HG03558 (cell line): ENCODE measurements at regions not wholly inside any gene's neighbourhood (a gene's known extent, or its start where the extent isn't known, plus 50 kb on each side); places are given as distances from the start of the nearest gene placed in this dataset.
A peak's percentile ranks its signal among the peaks of the same experiment; 100 is the strongest.
"Not testable (repeated sequence)": the region's sequence is repeated elsewhere in the genome, so short reads cannot be mapped to it uniquely, and the experiment has no call there.

Experiments
- ATAC-seq: cut with Tn5 transposase; IDR thresholded peaks from one replicate; pipeline ENCODE4 v1.9.1; 2021; ENCODE audit warnings: moderate number of reproducible peaks; ENCODE audit not compliant: unreplicated experiment; ENCODE audit errors: extremely low read depth

DNA sequence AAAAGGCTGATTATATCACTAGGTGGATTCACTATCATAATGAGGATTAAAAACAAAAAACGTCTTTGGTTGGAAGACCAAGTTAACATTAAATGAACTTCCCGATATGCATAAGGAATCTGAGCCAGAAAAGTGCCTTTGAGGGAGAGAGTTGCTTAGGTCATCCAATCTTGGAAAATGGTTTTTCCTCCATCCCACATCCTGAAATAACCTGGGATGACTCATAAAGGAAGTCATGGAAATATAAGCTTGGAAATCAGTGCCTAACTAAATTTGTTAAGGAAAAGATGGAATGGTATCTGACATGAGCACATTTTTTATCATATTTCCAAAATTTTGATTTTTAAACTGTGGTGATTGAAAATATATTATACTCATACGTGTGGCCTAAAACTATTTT lies 66.0 kb downstream of the KBTBD8 start:
- no peak for ATAC-seq

DNA sequence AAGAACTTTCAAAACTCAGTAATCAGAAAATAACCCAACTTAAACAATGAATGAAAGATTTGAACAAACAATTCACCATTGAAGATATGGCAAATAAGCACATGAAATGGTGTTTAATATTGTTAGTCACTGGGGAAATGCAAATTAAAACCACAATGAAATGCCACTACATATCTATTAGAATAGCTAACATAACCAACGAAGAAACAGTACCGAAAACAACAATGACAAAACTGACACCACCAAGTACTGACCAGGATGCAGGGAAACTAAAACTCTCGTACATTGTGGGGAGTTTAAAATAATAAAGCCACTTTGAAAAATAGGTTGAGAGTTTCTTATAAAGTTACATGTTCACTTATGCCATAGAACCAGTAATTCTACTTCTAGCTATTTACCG lies 69.1 kb downstream of the KBTBD8 start:
- peak; percentile 89 for ATAC-seq

DNA sequence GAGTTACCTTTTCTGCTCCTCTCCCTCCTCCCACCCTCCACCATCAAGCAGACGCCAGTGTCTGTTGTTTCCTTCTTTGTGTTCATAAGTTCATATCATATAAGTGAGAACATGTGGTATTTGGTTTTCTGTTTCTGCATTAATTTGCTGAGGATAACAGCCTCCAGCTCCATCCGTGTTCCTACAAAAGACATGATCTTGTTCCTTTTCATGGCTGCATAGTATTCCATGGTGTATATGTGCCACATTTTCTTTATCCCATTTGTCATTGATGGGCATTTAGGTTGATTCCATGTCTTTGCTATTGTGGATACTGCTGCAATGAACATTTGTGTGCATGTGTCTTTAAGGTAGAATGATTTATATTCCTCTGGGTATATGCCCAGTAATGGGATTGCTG lies 74.5 kb downstream of the KBTBD8 start:
- not testable (repeated sequence) for ATAC-seq

DNA sequence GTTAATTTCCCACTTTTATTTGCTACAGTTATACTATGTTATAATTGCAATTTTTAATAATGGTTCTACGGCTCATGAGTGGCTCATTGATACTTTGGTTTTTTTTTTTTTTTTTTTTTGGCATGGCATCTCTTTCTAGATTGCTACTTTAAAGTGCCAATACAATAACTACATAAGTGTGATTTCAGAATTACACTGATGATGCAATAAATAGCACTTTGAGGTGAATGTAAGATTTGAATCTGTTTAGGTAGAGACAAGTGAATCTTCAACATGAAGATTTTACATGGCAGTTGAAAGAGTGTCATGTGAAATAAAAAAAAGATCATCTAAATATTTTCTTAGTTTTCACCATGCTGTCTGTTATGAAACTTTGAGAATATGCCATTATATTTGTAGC lies 75.7 kb downstream of the KBTBD8 start:
- ATAC-seq: no peak

DNA sequence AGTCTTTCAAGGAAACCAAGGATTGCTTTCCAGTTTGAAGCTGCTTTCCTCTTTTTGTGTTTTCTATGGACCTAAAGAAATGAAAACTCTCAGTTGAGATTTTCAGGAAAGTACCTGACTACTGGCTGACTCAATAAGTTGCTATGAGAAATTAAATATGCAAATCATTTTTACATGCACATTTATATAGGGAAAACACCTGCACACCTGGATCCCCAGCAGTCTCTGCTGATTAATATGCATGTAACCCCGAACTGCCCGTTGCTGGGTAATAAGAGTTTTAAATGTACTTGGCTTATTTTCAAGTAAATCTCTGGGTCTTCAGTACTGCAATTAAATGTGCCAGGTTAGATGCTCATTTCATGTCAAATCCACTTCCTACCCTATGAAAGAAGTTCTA lies 77.2 kb downstream of the KBTBD8 start:
- peak; percentile 61 for ATAC-seq

DNA sequence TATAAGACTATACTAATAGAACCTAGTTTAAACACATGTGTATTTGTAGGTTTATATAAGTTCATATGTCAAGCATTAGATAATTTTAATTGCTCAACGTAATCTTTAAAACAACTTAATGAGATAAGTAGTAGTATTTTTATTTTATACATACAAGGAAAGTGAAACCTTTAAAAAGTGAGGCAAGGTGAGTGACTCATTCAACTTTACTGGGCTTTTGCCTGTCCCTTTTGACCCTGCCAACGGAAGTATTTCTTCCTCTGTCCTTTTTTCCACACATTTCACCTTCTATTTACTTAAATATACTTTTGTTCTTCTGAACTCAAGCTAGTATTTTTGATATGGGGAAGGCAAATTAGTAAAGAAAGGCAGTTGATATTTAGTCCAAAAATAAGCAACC lies 78.5 kb downstream of the KBTBD8 start:
- ATAC-seq: no peak

DNA sequence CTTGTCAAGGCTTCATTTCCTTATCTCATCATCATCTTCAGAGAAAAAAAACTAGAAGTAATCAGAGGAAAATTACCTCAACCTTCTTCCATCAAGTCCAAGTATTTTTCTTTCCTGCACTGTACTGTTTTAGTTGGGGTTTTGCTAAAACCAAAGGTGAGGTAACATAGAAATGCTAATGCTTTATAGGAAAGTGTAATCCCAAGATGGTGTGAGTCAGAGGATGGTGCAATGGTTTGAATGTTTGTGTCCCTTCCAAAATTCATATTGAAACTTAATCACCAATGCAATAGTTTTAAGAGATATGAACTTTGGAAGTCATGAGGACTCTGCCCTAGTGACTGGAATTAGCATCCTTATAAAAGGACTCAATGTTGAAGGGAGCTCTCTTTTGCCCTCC lies 79.5 kb downstream of the KBTBD8 start:
- ATAC-seq: no peak

DNA sequence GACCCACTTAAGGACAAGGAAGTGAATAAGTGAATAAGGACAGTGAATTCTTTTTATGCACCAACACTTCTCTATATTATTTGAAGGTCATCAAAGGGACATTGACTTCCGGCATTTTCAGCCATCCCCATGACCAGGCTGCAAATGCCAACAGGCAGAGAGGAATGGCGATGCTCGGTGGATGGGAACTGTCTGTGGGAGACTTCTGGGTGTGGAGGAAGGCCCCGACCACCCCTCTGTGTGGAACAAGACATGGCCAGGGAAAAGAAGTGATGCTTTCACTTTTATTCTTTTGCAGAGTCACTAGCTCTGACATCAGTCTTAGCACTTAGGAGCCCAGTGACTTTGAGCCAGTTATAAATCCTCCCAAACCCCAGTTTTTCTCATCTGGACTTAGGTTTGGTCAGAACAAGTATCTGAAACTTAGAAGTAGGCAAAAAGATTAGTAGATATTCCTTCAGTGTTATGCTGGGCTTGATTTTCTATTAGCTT lies 84.5 kb downstream of the KBTBD8 start:
- no peak for ATAC-seq

DNA sequence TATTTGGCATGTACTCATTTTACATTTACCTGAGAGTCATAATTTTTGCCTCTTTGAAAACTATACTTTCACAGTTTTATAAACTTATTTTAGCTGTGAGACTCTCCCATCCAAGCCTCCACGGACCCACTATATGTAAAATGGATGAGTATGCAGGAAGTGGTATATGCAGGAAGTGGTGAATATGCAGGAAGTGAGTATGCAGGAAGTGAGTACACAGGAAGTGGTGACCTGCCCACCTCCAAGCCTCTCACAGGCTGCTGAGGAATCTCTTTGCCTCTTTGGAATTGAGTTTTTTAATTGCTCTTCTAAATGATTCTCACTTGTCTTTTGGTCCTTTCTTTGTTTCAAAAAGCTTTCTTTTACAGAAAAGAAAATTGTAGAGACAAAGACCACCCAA lies 85.2 kb downstream of the KBTBD8 start:
- ATAC-seq: no peak

DNA sequence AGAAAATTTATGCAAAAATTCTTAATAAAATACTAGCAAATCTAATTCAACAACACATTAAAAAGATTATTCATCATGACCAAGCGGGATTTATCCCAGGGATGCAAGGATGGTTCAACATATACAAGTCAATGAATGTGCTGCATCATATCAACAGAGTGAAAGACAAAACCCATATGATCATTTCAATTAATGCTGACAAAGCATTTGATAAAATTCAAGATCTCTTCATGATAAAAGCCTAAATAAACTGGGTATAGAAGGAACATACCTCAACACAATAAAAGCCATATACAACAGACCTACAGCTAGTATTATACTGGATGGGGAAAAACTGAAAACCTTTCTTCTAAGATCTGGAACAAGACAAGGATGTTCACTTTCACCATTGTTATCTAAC lies 89.7 kb downstream of the KBTBD8 start:
- ATAC-seq: no peak

DNA sequence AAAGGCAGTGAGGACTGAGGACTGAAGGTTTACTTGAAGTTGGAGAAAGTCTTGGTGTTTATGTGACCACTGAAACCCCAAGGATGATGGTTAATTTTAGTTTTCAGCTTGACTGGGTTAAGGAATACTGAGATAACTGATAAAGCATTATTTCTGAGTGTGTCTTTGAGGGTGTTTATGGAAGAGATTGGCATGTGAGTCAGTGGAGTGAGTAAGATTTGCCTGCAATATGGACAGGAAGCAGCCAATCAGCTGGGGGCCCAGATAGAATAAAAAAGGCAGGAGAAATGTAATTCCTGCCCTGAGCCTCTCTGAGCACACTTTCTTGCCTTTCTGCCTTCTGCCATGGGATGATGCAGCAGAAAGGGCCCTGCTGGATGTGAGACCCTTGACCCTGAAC lies 92.4 kb downstream of the KBTBD8 start:
- no peak for ATAC-seq

DNA sequence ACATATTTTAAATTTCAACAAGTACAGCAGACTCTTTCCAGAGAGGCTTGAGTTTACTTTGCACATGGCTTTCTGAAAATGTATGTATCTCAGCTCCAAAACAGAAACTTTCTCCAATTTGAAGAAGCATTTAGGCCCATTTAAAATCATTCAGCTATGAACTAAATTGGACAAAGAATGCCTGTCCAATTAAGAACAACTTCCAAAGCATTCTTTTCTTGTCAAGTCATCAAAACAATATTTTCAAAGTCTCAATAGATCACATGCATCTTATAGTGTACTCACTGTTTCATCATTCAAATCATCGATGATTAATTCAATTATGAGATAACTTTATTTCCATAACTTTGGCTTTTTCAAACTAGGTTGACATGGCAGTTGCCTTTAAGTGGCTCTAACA lies 95.2 kb downstream of the KBTBD8 start:
- no peak for ATAC-seq

DNA sequence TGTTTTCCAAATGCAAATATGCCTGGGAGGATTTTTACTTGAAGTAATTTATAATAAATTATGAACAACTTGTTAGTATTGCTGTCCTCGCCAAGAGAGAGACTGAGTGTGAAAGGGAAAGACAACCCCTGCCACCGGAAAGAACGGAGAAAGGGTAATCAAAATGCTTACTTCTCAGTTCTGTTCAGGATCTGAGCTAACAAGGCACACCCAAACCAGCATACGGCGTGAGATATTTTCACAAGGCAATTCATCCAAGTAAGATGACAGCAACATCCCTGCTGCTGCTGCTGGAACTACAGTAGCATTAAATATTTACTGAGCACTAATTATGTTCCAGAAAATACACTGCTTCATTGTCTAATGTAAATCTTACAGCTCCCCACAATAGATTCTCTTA lies 96.1 kb downstream of the KBTBD8 start:
- no peak for ATAC-seq

DNA sequence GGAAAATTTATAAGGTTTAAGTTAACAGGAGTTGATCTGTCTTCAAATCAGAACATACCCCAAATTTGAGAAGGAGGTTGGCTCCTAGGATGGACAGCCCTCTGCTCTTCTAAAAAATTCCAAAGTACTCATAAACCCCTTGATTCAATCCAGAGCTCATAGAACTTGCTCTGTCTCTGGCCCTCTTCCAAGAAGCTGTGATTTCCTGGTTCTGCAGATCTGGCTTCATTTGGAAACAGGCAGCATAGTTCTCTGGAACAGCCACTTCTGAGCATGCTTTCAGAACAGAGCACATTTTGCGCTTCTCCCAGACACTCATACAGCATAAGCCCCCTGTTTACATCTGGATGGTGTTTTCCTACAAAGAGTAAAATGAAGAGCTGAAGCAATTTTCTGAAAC lies 96.7 kb downstream of the KBTBD8 start:
- ATAC-seq: no peak

DNA sequence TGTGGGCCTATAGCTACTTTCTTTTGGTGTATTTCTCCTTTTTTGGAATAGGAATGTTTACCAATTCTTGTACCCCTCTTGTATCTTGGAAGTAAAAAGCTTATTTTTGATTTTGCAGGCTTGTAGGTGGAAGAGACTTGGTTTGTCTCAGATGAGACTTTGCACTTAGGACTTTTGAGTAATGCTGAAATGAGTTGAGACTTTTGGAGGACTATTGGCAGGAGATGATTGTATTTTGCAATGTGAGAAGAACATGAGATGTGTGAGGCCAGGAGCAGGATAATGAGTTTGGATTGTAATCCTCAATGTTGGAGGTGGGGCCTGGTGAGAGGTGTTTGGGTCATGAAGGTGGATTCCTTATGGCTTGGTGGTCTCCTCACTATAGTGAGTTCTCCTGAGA lies 106.3 kb downstream of the KBTBD8 start:
- no peak for ATAC-seq

DNA sequence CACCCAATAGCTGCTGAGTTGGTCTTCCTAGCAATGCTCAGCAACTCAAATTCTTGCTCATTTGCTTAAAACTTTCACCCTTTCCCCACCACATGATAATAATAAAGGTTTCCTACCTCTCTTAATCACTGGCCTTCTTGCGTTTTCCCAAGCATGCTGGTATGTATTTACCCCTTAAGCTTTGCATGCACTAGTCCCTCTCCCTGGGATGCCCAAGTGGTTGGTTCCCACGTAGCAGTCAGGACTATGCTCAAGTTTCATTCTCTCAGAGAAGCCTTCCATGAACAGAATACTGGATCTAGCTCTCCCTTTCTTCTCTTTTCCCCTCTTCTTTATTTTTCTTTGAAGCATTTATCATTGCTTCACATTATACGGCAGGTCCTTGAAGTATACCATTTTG lies 108.8 kb downstream of the KBTBD8 start:
- no peak for ATAC-seq

DNA sequence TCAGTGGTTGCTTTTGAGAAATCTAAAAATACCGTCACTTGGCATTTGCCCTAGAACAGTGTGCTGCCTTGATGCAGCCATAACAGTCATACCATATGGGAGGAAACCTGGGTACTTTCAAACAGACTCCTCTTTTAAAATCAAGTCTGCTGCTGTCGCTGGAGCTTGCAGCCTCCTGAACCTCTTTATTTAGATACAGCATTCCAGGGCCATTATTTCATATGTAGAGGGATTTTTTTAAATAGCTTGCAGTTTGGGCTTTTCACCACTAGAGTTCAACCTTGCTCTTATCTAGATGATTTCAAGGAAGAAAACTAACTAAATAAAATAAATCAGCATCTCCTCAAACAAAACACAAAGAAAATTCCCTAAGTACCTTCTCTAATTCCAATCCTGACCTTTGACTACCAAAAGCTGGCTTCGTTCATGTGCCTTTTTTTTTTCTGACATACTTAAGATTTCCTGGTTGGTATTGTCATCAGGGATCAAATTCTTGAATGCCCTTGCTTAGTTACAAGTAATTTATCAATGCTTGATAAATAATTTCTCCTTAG lies 111.6 kb downstream of the KBTBD8 start:
- no peak for ATAC-seq

DNA sequence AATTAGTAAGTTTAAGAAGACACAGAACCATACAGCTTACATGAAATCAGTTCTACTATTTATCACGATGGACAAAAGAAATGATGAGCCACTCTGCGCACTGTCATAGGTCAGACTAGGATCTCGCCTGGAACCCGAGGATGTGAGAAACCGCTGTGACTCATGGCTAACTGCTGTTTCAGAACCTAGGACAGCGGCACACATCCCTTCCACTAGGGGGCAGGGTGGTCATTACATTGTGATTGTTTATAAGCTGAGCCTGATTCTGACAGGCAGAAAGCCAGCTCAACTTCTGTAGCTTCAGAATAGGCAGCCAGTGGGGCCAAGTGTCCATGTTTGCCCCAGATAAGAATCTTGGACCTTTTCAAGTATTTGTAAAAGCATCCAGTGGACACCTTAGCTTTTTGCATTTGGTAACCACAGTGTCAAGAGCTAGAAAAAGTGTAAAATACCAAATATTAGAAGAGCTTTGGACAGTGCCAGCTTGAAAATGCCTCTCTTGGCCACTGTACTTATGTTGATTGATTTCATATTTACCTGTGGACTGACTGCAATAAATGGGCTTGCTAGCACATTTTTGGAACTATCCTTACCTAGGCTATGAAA lies 115.8 kb downstream of the KBTBD8 start:
- ATAC-seq: peak; percentile 88

DNA sequence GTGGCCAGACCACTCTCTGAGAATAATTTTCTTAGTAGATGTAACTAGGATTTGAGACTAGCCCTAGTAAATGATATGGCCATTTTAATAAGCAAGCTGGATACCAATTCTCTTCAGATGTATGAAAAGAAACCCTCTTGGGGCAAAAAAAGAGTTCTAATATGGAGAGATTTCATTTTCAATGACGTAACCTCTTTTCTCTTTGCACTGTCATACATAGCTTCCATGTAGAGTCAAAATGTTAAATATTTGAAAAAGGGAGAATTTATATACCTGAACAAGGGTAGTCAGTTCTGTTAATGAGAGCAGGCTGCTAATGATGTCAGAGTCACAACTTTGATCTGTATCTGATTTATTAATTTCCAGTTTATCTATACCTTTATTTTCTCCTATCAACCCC lies 120.0 kb downstream of the KBTBD8 start:
- ATAC-seq: no peak

DNA sequence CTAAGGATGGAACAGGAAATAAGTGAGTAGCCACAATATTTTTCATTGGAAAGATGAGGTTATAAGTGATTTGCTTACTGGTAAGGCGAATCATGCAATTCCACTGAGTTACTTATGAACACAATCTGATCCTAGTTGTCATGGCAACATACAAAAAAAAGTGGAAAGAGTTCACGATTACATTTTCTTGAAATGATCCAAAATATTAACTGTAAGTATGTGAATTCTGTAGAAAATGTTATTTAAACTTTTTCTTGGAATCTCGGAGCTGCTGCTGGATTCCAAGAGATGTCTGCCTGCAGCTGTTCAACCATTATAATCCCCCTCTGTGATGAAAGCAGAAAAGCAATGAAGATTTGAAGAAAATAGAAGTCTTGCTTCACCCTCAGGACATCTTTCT lies 120.5 kb downstream of the KBTBD8 start:
- ATAC-seq: no peak

DNA sequence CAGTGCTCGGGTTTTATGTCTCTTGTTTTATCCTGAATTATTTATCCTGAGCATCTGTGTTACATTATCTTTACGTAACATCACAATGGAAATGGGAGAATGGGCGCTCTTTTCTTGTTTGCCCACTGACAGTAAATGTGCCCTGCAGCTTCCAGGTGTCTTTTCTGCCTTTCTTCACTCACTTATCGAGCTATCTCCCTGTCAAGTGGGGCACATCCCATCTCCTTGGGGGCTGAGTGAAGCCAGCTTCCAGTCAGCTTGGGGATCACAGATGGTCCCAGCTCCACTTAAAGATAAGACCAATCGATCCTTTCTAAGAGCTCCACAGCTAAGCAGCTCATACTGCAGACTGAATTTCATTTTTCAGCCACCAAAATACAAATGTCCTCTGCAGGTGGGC lies 125.8 kb downstream of the KBTBD8 start:
- no peak for ATAC-seq

DNA sequence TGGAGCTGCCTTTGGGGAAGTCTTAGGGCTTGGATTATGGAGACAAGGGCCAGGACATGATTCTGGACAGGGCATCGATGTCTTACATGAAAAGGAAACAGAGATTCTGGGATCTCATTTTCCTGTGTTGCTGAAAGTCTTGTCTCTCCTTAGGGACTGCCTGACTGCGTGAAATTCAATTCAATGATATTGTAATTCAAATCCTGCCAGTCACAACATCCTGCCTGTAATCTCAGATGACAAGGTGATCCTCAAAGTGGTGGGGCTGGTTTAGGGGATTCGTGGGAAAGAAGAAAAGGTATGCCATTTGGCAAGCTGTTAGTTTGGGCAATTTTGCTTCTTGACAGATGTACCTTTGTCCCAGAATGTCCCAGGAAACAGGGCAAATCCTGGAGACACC lies 129.1 kb downstream of the KBTBD8 start:
- no peak for ATAC-seq

DNA sequence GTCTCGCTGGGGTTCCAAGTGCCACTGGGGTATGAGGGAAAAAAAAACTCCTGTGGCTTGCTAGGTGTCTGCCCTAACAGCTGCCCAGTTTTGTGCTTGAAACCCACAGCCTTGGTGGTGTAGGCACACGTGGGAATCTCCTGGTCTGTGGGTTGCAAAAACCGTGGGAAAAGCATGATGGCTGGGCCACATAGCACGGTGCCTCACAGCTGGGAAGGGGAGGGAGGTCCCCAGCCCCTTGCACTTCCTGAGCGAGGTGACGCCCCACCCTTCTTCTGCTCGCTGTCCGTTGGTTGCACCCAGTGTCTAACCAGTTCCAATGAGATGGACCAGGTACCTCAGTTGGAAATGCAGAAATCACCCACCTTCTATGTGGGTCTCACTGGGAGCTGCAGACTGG lies 144.3 kb downstream of the KBTBD8 start:
- no peak for ATAC-seq
